Nucleus accumbens (tissue), 56 donors: ENCODE measurements at regions not wholly inside any gene's neighbourhood (a gene's known extent, or its start where the extent isn't known, plus 50 kb on each side); places are given as distances from the start of the nearest gene placed in this dataset.

Experiments used
- DNase-seq, 56 donors: peaks; one replicate each; lab custom pipeline; 2025; lab: John Stamatoyannopoulos, UW

GRCh38 chr4:95985791-95986550 lies 146.1 kb downstream of the PDHA2 start:
- no peak for DNase-seq

GRCh38 chr4:95987851-95988250 lies 148.0 kb downstream of the PDHA2 start:
- DNase-seq: no peak

GRCh38 chr4:95998311-95998710 lies 158.4 kb downstream of the PDHA2 start:
- DNase-seq: no peak

GRCh38 chr4:96003951-96004740 lies 164.3 kb downstream of the PDHA2 start:
- peak in 6 of 56 donors; percentile 5 to 11 (median 8) for DNase-seq

- no peak for DNase-seq
Measured at GRCh38 chr4:96009427-96010119, 169.7 kb downstream of the PDHA2 start.

- no peak for DNase-seq
Measured at GRCh38 chr4:96012687-96013086, 172.8 kb downstream of the PDHA2 start.

GRCh38 chr4:96016634-96017299 lies 176.9 kb downstream of the PDHA2 start:
- DNase-seq: no peak

GRCh38 chr4:96025011-96025410 lies 185.1 kb downstream of the PDHA2 start:
- no peak for DNase-seq

- DNase-seq: peak in 3 of 56 donors; percentile 1 to 5 (median 1)
Measured at GRCh38 chr4:96035727-96036126, 195.8 kb downstream of the PDHA2 start.

GRCh38 chr4:96036781-96037180 lies 196.9 kb downstream of the PDHA2 start:
- no peak for DNase-seq

- DNase-seq: no peak
Measured at GRCh38 chr4:96037705-96038104, 197.8 kb downstream of the PDHA2 start.

GRCh38 chr4:96039217-96039616 lies 199.3 kb downstream of the PDHA2 start:
- DNase-seq: no peak

- DNase-seq: no peak
Measured at GRCh38 chr4:96039803-96040436, 200.0 kb downstream of the PDHA2 start.

- DNase-seq: no peak
Measured at GRCh38 chr4:96044971-96045370, 205.1 kb downstream of the PDHA2 start.

- no peak for DNase-seq
Measured at GRCh38 chr4:96052827-96053226, 212.9 kb downstream of the PDHA2 start.

GRCh38 chr4:96056346-96056934 lies 216.5 kb downstream of the PDHA2 start:
- peak in 1 of 56 donors; percentile 1 for DNase-seq

GRCh38 chr4:96063639-96064038 lies 223.7 kb downstream of the PDHA2 start:
- no peak for DNase-seq

GRCh38 chr4:96073461-96073860 lies 233.6 kb downstream of the PDHA2 start:
- no peak for DNase-seq

GRCh38 chr4:96092151-96092705 lies 252.3 kb downstream of the PDHA2 start:
- DNase-seq: no peak
